Fibroblast of peridontal ligament (primary cell): ENCODE measurements at regions not wholly inside any gene's neighbourhood (a gene's known extent, or its start where the extent isn't known, plus 50 kb on each side); places are given as distances from the start of the nearest gene placed in this dataset.
A peak's percentile ranks its signal among the peaks of the same experiment; 100 is the strongest.

ENCODE experiments used
- DNase-seq: peaks from one replicate; pipeline ENCODE4 v3.0.0-alpha.2; 2010; ENCODE audit errors: extremely low read depth

DNA sequence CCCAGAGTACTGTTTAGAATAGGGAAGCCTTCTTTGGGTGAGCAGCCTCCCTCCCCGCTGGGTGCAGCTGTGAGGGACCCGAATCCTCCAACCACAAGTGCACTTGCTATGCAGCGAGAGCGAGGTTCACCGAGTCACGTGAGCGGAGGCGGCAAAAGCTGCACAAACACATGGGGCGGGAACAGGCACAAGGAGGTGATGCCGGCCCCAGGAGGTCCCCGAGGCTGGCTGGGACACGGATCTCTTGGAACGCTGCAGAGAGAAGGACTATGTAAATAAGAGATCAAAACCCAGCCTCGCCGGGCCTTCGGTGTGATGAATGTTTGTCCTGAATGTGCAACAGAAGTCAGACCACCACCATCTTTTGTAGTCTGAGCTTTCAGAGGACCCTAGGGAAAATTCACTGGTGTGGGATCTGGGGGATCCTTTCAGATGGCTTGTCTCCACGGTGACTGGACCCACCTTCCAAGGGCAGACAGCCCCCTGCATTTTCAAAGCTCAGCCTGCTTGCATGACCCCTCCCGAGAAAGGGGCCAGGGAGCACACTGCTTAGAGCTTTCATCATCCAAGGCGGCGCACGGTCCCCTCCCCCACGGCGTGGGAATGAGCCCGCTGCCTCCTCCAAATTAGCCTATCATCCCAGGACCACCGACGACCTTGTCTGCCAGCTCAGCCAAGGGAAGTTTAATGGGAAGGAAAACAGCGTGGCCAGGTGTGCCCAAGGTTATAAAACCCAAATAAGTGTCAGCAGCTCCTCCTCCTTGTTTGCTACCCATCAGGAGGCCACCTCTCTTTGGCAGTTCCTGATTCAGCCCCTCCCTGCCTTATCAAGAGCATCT, 327.7 kb downstream of the CXCL12 start:
- DNase-seq: no peak

DNA sequence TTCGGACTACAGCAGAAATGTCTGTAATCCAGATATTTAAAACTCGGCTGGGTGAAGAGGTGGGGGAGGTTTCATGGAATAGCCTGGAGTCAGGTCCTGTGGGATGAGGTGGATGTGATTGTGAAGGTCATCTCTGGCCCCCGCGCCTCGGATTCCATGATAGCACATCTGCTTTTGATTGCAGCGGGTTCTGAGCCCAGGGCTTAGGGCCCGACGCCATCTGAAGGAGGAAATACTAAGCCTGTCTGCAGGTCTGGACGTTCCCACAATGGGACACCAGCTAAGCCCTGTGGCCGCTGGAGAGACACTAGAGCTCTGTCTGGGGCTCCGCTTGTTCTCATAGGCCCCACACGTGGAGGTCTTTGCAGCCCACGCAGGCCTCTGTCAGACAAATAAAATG, 328.7 kb downstream of the CXCL12 start:
- DNase-seq: peak; percentile 38

GRCh38 chr10:44054046-44054445, 330.9 kb downstream of the CXCL12 start:
- DNase-seq: no peak

DNA sequence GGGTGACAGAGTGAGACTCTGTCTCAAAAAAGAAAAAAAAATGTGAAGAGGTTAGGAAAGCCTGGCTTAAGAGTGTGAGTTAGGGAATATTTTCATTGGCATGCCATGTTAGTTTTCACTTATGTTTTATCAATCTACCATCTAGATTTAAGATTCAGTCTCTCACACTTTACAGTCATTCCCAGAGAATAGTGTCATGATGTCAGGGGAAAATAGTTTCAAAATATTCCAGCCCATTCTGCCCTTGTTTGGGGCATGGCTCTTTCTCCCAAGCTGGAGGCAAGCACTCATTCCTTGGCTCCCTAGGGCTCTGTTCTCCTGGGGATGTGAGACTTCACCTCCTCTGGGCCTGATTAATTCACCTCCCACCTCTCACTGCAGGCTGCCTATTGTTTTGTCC, 331.5 kb downstream of the CXCL12 start:
- peak; percentile 18 for DNase-seq

DNA sequence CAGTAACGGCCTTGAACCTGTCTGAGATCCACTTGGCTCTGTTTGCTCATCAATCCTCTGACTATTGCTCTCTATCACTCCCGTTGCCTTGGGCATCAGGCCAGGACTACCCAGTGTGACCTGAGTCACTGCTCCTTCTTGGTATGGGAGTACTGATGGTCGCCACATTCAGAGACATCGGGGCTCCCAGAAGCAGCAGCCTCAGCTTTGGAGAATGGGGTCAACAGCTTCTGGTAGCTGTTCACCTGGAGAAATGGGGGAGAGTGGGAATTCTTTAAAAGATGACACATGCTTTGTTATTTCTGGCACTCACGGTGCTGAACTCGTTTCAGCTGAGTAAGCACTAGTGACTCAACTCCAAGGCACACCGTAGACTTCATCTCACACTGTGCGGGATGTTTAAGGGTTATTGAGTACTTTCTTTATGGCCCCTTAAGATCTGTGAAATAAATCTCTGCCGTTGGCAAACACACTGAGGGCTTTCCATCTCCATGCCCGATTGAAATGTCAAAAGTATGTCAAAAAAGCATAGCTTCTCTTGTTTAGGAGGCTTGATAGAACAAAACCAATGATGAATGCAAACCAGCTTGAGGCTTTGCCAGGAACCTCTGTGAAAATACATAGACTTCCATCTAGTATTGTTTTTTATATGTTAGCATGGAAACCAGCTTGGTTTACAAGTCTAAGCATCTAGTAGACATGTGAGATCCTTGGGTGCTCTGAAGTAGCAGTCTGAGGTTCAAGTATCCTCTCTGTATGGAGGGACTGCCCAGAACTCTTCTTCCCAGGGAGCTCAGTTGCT, 333.1 kb downstream of the CXCL12 start:
- peak; percentile 64 for DNase-seq

- no peak for DNase-seq
Observed at GRCh38 chr10:44051091-44051490, 333.8 kb downstream of the CXCL12 start.

DNA sequence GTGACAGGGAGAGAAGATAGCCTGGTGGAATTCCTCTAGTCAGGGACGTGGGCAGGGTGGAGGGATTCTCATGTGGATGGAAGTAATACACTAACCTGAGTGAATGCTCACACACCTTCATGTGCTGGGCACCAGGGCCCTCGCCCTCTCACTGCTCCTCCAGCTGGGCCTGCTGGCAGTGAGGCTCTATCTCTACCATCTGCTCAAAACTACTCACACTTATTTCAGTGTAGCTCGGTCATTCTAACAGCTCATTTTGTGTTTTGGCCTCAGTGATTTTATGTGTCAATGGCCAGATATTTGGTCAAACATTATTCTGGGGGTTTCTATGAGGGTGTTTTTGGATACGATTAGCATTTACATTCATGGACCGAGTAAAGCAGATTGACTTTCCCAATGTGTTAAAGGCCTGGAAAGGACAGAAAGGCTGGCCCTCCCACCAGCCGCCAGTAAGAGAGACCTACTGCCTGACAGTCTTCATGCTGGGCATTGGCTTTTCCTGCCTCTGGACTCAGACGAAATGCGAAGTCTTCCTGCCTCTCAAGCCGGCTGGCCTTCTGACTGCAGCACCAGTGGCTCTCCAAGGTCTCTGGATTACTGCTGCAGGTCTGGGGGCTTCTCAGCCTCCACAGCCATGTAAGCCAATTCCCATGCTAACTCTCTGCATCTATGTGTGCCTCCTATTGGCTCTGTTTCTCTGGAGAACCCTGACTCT, 335.4 kb downstream of the CXCL12 start:
- DNase-seq: no peak

GRCh38 chr10:44047361-44047760, 337.5 kb downstream of the CXCL12 start:
- peak; percentile 32 for DNase-seq

- peak; percentile 42 for DNase-seq
Observed at GRCh38 chr10:44046605-44047004, 338.3 kb downstream of the CXCL12 start.

- peak; percentile 41 for DNase-seq
Observed at GRCh38 chr10:44045020-44045419, 339.9 kb downstream of the CXCL12 start.

- no peak for DNase-seq
Observed at GRCh38 chr10:44044549-44044948, 340.3 kb downstream of the CXCL12 start.

- DNase-seq: no peak
Observed at GRCh38 chr10:44043646-44044375, 341.1 kb downstream of the CXCL12 start.

- DNase-seq: no peak
Observed at GRCh38 chr10:44042926-44043602, 341.8 kb downstream of the CXCL12 start.

DNA sequence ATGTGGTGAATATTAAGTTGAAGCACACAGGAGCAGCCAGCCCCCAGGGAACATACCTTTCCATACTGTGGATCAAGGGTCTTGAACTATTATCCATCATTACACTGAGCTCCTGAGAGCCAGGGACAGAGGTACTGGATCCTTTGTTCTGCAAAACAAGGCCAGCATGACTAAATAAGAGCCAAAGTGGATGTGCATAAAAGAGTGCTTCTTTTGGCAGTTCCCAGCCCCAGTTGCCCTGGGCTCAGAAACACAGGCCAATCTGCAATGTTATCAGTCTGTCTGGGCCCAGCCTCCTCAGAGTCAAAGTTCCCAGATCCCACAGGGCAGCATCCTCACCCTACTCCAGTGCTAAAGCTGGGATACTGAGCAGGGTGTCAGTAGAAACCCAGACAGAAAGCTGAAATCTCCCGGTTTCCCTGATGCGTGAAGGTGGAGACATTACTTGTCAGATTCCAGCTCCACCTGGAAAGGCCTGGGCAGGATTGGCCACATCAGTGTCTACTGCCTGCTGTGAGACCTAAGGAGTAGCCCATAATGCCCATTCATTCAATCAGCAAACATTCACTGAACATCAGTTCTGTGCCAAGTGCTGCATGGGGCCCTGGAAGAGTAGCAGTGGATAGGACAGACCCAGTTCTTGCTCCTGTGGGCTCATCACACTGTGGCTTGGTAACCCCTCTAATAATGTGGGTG, 342.7 kb downstream of the CXCL12 start:
- DNase-seq: no peak

- DNase-seq: no peak
Observed at GRCh38 chr10:44039599-44039998, 345.3 kb downstream of the CXCL12 start.

- DNase-seq: no peak
Observed at GRCh38 chr10:44036425-44036824, 348.5 kb downstream of the CXCL12 start.

GRCh38 chr10:44035474-44036197, 349.3 kb downstream of the CXCL12 start:
- no peak for DNase-seq

- no peak for DNase-seq
Observed at GRCh38 chr10:44034946-44035345, 350.0 kb downstream of the CXCL12 start.

GRCh38 chr10:44033008-44033407, 351.9 kb downstream of the CXCL12 start:
- peak; percentile 83 for DNase-seq

DNA sequence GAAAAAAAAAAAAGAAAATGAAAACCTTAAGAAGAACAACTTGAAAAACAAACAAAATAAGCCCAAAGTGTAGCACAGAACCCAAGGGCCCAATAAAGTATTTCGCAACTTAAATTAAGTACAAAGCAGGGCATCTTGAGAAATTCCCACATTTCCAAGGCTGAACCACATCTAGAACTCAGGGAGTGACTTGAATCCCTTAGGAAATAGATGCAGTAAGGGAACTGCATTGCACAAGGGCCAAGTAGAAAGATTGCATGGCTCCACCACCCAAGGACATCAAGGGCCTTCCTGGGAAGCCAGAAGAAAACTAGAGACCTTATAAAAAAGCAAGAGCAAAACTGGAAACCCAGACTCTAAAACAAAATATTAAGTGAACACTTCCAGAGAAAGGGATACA, 352.7 kb downstream of the CXCL12 start:
- DNase-seq: peak; percentile 81
